ENCODE measurements at regions not wholly inside any gene's neighbourhood (a gene's known extent, or its start where the extent isn't known, plus 50 kb on each side); places are given as distances from the start of the nearest gene placed in this dataset.

GRCh38 chr12:90515199-90516175 is 439.5 kb downstream of the CCER1 start:
- Histone ChIP-seq H3K27ac (no peak overlapping the region), H3K36me3 (no peaks in the 10 kb centered on the region), H3K9me3 (no peaks in the 10 kb centered on the region), H3K4me1 (peaks cover 0 to 5% (median 0%) of the 10 kb centered on the region in 4 donors), H3K27me3 (no peaks in the 10 kb centered on the region), H3K4me3 (no peak overlapping the region)
- no peak for TF ChIP-seq POLR2A (IDR thresholded peaks at IDR 0.05)
- no peak for TF ChIP-seq CTCF (IDR thresholded peaks at IDR 0.05)
- DNase-seq = no peak

GRCh38 chr12:90514325-90514724 is 440.7 kb downstream of the CCER1 start:
- Histone ChIP-seq H3K9me3 (no peaks in the 10 kb centered on the region), H3K4me3 (no peak overlapping the region), H3K27ac (no peak overlapping the region), H3K4me1 (no peaks in the 10 kb centered on the region), H3K36me3 (no peaks in the 10 kb centered on the region), H3K27me3 (no peaks in the 10 kb centered on the region)
- DNase-seq = no peak
- TF ChIP-seq CTCF (IDR thresholded peaks at IDR 0.05) = no peak
- TF ChIP-seq POLR2A (IDR thresholded peaks at IDR 0.05) = no peak

DNA sequence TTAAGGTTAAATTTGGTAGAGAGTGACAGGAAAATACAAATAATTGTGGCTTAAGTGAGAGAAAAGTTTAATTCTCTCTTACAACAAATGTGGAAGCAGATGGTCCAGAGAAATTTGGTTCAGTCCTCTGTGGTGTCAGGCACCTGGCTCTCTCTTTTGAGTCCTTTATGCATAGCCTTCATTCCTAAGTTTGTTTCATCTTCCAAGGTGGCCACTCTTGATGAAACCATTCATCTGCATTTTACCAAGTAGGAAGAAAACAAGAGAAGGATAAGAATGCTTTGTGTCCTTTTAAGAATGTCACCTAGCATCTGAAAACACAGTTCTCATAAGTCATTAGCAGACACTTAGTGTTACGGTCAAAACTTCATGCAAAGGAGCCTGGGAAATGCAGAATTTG is 442.5 kb downstream of the CCER1 start:
- Histone ChIP-seq H3K4me3 (no peak overlapping the region), H3K4me1 (no peaks in the 10 kb centered on the region), H3K27ac (no peak overlapping the region), H3K9me3 (no peaks in the 10 kb centered on the region), H3K27me3 (no peaks in the 10 kb centered on the region), H3K36me3 (no peaks in the 10 kb centered on the region)
- TF ChIP-seq POLR2A (IDR thresholded peaks at IDR 0.05) (no peak), CTCF (IDR thresholded peaks at IDR 0.05) (no peak)
- DNase-seq = no peak

GRCh38 chr12:90510948-90511347 is 444.0 kb downstream of the CCER1 start:
- Histone ChIP-seq H3K36me3 (no peaks in the 10 kb centered on the region), H3K27me3 (no peaks in the 10 kb centered on the region), H3K4me1 (no peaks in the 10 kb centered on the region), H3K4me3 (no peak overlapping the region), H3K27ac (no peak overlapping the region), H3K9me3 (no peaks in the 10 kb centered on the region)
- DNase-seq = no peak
- TF ChIP-seq POLR2A (IDR thresholded peaks at IDR 0.05) = no peak
- TF ChIP-seq CTCF (IDR thresholded peaks at IDR 0.05) = no peak

DNA sequence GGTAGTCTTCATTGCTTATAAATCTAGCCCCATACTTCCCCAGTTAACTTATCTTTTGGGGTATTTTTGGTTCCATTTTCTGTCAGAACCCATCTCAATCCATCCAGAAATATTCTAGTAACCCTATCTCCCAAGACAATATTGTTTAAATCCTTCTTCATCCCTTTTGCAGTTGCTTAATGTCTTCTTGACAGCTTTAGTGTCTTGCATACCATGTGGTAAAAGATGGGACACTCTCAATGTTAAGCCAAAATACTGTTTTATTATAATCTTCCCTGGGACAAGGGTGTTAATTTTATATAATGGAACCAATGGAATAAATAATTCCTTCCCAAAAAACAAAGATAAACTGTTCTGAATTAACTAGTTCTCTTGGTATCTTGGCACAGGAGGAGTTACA is 450.2 kb downstream of the CCER1 start:
- Histone ChIP-seq H3K27me3 (no peaks in the 10 kb centered on the region), H3K27ac (no peak overlapping the region), H3K4me3 (no peak overlapping the region), H3K9me3 (no peaks in the 10 kb centered on the region), H3K36me3 (no peaks in the 10 kb centered on the region), H3K4me1 (no peaks in the 10 kb centered on the region)
- no peak for TF ChIP-seq POLR2A (IDR thresholded peaks at IDR 0.05)
- TF ChIP-seq CTCF (IDR thresholded peaks at IDR 0.05) = no peak
- no peak for DNase-seq
